A549 (cell line): ENCODE measurements at regions not wholly inside any gene's neighbourhood (a gene's known extent, or its start where the extent isn't known, plus 50 kb on each side); places are given as distances from the start of the nearest gene placed in this dataset.

Experiments used
- ATAC-seq, 2 experiments: fragments of 200-7000 bp in 1 of 2; fragments of >200 bp in 1 of 2; cut with Nextera tagmentation in 1 of 2; cut with Tn5 transposase in 1 of 2; 3 replicates each; pipeline versions ENCODE4 v1.8.0 to v1.9.1; 2018 to 2020; ENCODE audit warnings: mild to moderate bottlenecking in 1 of 2, moderate library complexity in 1 of 2
- CTCF ChIA-PET: fragments of 300-600 bp; sonication (Branson Sonifier 250); formaldehyde crosslinking; extraction: SDS; loops from one replicate; lab custom pipeline; 2021; ENCODE audit warnings: antibody characterized with exemption, inconsistent platforms; lab: Yijun Ruan, JAX
- POLR2A ChIA-PET: fragments of 350-600 bp; formaldehyde crosslinking; extraction: SDS; loops from one replicate; lab custom pipeline; 2021; ENCODE audit warnings: antibody characterized with exemption, inconsistent platforms; lab: Yijun Ruan, JAX
- DNase-seq, 2 experiments: peaks; one replicate each; pipeline versions ENCODE4 v3.0.0 to v3.0.0-alpha.2; 2011 to 2016; ENCODE audit warnings: low read depth in 1 of 2, low spot score in 1 of 2
- FAIRE-seq: peaks from 2 replicates; lab custom pipeline; 2011; peaks lifted over from hg19 to GRCh38; lab: Jason Lieb, UNC
- H3K27ac ChIP-seq, 2 experiments: fragments of >200 bp; sonication (Bioruptor Twin); formaldehyde crosslinking; 3 replicates each; pipeline ENCODE4 v1.5.1; 2016 to 2017
- H3K4me1 ChIP-seq: fragments of >200 bp; sonication (Bioruptor Twin); formaldehyde crosslinking; 3 replicates; pipeline ENCODE4 v1.6.1; 2016
- H3K4me2 ChIP-seq: fragments of >200 bp; sonication (Bioruptor Twin); formaldehyde crosslinking; 3 replicates; pipeline ENCODE4 v1.6.1; 2016
- H3K4me3 ChIP-seq: fragments of >200 bp; sonication (Bioruptor Twin); formaldehyde crosslinking; 3 replicates; pipeline ENCODE4 v1.5.1; 2016
- H3K9me3 ChIP-seq: fragments of >200 bp; sonication (Bioruptor Twin); formaldehyde crosslinking; 3 replicates; pipeline ENCODE4 v1.6.1; 2016
- BHLHE40 ChIP-seq: IDR thresholded peaks from 2 replicates; pipeline ENCODE4 v1.6.1; 2012; ENCODE audit warnings: low read depth, low read length, inconsistent platforms
- CBX2 ChIP-seq: fragments of 200-600 bp; sonication (generic); IDR thresholded peaks from 2 replicates; pipeline ENCODE4 v1.6.1; 2016; ENCODE audit warnings: low read depth, mild to moderate bottlenecking, borderline replicate concordance
- CEBPB ChIP-seq, 2 experiments: fragments of >200 bp in 1 of 2; sonication (Bioruptor Twin) in 1 of 2; formaldehyde crosslinking in 1 of 2; IDR thresholded peaks; 2 replicates each; pipeline ENCODE4 v1.6.1; 2012 to 2016
- CHD2 ChIP-seq: fragments of 150-350 bp; IDR thresholded peaks from 2 replicates; pipeline ENCODE4 v1.6.1; 2014; ENCODE audit warnings: low read length; ENCODE audit not compliant: partially characterized antibody
- EP300 ChIP-seq, 2 experiments: fragments of >200 bp; sonication (Bioruptor Twin); formaldehyde crosslinking; IDR thresholded peaks; 2 replicates in 1 of 2; 3 replicates in 1 of 2; pipeline ENCODE4 v1.6.1; 2016 to 2017
- ESRRA ChIP-seq: fragments of 150-350 bp; IDR thresholded peaks from 2 replicates; pipeline ENCODE4 v1.6.1; 2014; ENCODE audit warnings: mild to moderate bottlenecking, low read length, borderline replicate concordance
- GATA3 ChIP-seq: IDR thresholded peaks from 2 replicates; pipeline ENCODE4 v1.6.1; 2012; ENCODE audit warnings: borderline replicate concordance
- HDAC2 ChIP-seq: fragments of 200-600 bp; sonication (generic); IDR thresholded peaks from 2 replicates; pipeline ENCODE4 v1.6.1; 2016
- HEYL ChIP-seq: fragments of 250-450 bp; sonication (Bioruptor Pico); IDR thresholded peaks from 2 replicates; pipeline ENCODE4 v1.8.0; 2021; ENCODE audit warnings: mild to moderate bottlenecking, moderate library complexity
- HOXB13 ChIP-seq: fragments of 250-450 bp; sonication (Bioruptor Pico); IDR thresholded peaks from 2 replicates; pipeline ENCODE4 v1.5.0; 2020; ENCODE audit warnings: low read depth, mild to moderate bottlenecking, moderate library complexity
- JUNB ChIP-seq: fragments of >200 bp; sonication (Bioruptor Twin); formaldehyde crosslinking; IDR thresholded peaks from 2 replicates; pipeline ENCODE4 v1.6.1; 2016
- MYC ChIP-seq: IDR thresholded peaks from 2 replicates; pipeline ENCODE4 v1.6.1; 2012; ENCODE audit warnings: mild to moderate bottlenecking, inconsistent platforms, low read length, improper control_type of control experiment, borderline replicate concordance
- NPAS2 ChIP-seq: fragments of 250-450 bp; sonication (Bioruptor Pico); IDR thresholded peaks from 2 replicates; pipeline ENCODE4 v1.8.0; 2022; ENCODE audit warnings: mild to moderate bottlenecking, moderate library complexity, borderline replicate concordance
- NR3C1 ChIP-seq: fragments of >200 bp; sonication (Bioruptor Twin); formaldehyde crosslinking; IDR thresholded peaks from 3 replicates; pipeline ENCODE4 v1.6.1; 2017
- POLR2A ChIP-seq: IDR thresholded peaks from 2 replicates; pipeline ENCODE4 v1.6.1; 2012; ENCODE audit warnings: mild to moderate bottlenecking, low read length
- RARB ChIP-seq: fragments of 250-450 bp; sonication (Bioruptor Pico); IDR thresholded peaks from 2 replicates; pipeline ENCODE4 v1.8.0; 2021; ENCODE audit warnings: mild to moderate bottlenecking, moderate library complexity
- RCOR1 ChIP-seq: fragments of 150-350 bp; IDR thresholded peaks from 2 replicates; pipeline ENCODE4 v1.6.1; 2014; ENCODE audit warnings: antibody characterized with exemption, low read length, low read depth
- RFX5 ChIP-seq: fragments of 450-650 bp; IDR thresholded peaks from 2 replicates; pipeline ENCODE4 v1.7.1; 2014; ENCODE audit warnings: antibody characterized with exemption, mild to moderate bottlenecking, moderate library complexity
- RNF2 ChIP-seq: fragments of 200-600 bp; sonication (generic); IDR thresholded peaks from 2 replicates; pipeline ENCODE4 v1.6.1; 2016; ENCODE audit warnings: low read depth, mild to moderate bottlenecking, antibody characterized with exemption, moderate library complexity, borderline replicate concordance
- SREBF2 ChIP-seq: fragments of 450-650 bp; IDR thresholded peaks from 2 replicates; pipeline ENCODE4 v1.6.1; 2014; ENCODE audit warnings: mild to moderate bottlenecking, moderate library complexity
- TFCP2L1 ChIP-seq: fragments of 250-450 bp; sonication (Bioruptor Pico); IDR thresholded peaks from 2 replicates; pipeline ENCODE4 v1.5.0; 2021; ENCODE audit warnings: mild to moderate bottlenecking
- ZC3H11A ChIP-seq: fragments of 450-650 bp; IDR thresholded peaks from 2 replicates; pipeline ENCODE4 v1.6.1; 2014; ENCODE audit warnings: antibody characterized with exemption, mild to moderate bottlenecking
- ZFP36 ChIP-seq: fragments of 450-650 bp; IDR thresholded peaks from 2 replicates; pipeline ENCODE4 v1.6.1; 2014; ENCODE audit warnings: borderline replicate concordance; ENCODE audit not compliant: partially characterized antibody
- ZSCAN20 ChIP-seq: fragments of 250-450 bp; sonication (Bioruptor Pico); IDR thresholded peaks from 2 replicates; pipeline ENCODE4 v1.8.0; 2022; ENCODE audit warnings: mild to moderate bottlenecking, moderate library complexity
- WGBS: methylation state at CpG from one replicate; pipeline ENCODE4 v1.1.6; 2017; ENCODE audit errors: missing lambda C conversion rate; 5-methylcytosine and 5-hydroxymethylcytosine counted together
- TF ChIP-seq, protein P1 (sequence below): fragments of 250-450 bp; sonication (Bioruptor Pico); IDR thresholded peaks from 2 replicates; pipeline ENCODE4 v1.5.0; 2020; ENCODE audit warnings: low read depth, mild to moderate bottlenecking, moderate library complexity
- TF ChIP-seq, protein P2 (sequence below): fragments of >200 bp; sonication (Bioruptor Twin); formaldehyde crosslinking; IDR thresholded peaks from 2 replicates; pipeline ENCODE4 v1.6.1; 2016
- TF ChIP-seq, protein P3 (sequence below): fragments of >200 bp; sonication (Bioruptor Twin); formaldehyde crosslinking; IDR thresholded peaks from 3 replicates; pipeline ENCODE4 v1.5.1; 2016
- TF ChIP-seq, protein P4 (sequence below): IDR thresholded peaks from 2 replicates; pipeline ENCODE4 v1.6.1; 2012; ENCODE audit warnings: low read depth, borderline replicate concordance
- TF ChIP-seq, protein P5 (sequence below): fragments of 250-450 bp; sonication (Bioruptor Pico); IDR thresholded peaks from 2 replicates; pipeline ENCODE4 v1.5.0; 2021; ENCODE audit warnings: mild to moderate bottlenecking, moderate library complexity, borderline replicate concordance

DNA sequence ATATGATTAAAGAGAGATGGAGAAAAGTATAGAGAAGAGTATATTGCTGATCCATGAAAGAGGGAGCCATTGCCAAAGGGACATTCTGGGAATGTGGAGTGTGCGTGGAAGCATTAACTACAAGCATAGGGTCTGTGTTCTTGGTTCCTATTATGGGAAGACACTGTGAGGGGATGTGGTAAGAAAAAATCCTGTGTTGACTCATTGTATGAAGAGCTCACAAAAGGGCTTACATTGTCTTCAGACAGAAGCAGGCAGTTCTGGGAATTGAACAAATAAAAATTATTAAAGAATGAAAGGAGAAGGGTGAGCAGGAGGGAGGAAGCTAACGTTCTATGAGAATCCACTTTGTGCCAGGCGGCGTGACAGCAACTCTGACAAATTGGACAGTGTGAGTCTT, 250.4 kb upstream of the CHD1 start:
- Histone ChIP-seq H3K9me3 (no peaks in the 10 kb centered on the region), H3K4me2 (no peak overlapping the region), H3K27ac (no peak overlapping the region), H3K4me1 (no peaks in the 10 kb centered on the region), H3K4me3 (no peak overlapping the region)
- FAIRE-seq (no peak), DNase-seq (no peak), ATAC-seq (no peak)
- 30% methylated on average over 4 of the region's 4 CpGs for WGBS
- ChIA-PET CTCF (no interaction called here), POLR2A (no interaction called here)
- TF ChIP-seq ZSCAN20 (CRISPR knock-in tag) (no peak), MYC (no peak), RARB (CRISPR knock-in tag) (no peak), TFCP2L1 (no peak), NPAS2 (CRISPR knock-in tag) (no peak), RFX5 (no peak), JUNB (no peak), HDAC2 (no peak), RNF2 (no peak), SREBF2 (no peak), ESRRA (no peak)
- TF ChIP-seq, protein P1, sequence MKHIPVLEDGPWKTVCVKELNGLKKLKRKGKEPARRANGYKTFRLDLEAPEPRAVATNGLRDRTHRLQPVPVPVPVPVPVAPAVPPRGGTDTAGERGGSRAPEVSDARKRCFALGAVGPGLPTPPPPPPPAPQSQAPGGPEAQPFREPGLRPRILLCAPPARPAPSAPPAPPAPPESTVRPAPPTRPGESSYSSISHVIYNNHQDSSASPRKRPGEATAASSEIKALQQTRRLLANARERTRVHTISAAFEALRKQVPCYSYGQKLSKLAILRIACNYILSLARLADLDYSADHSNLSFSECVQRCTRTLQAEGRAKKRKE (CRISPR knock-in tag), result no peak
- TF ChIP-seq, protein P2, sequence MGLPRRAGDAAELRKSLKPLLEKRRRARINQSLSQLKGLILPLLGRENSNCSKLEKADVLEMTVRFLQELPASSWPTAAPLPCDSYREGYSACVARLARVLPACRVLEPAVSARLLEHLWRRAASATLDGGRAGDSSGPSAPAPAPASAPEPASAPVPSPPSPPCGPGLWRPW, result no peak
- TF ChIP-seq, protein P3, sequence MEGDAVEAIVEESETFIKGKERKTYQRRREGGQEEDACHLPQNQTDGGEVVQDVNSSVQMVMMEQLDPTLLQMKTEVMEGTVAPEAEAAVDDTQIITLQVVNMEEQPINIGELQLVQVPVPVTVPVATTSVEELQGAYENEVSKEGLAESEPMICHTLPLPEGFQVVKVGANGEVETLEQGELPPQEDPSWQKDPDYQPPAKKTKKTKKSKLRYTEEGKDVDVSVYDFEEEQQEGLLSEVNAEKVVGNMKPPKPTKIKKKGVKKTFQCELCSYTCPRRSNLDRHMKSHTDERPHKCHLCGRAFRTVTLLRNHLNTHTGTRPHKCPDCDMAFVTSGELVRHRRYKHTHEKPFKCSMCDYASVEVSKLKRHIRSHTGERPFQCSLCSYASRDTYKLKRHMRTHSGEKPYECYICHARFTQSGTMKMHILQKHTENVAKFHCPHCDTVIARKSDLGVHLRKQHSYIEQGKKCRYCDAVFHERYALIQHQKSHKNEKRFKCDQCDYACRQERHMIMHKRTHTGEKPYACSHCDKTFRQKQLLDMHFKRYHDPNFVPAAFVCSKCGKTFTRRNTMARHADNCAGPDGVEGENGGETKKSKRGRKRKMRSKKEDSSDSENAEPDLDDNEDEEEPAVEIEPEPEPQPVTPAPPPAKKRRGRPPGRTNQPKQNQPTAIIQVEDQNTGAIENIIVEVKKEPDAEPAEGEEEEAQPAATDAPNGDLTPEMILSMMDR, result no peak

DNA sequence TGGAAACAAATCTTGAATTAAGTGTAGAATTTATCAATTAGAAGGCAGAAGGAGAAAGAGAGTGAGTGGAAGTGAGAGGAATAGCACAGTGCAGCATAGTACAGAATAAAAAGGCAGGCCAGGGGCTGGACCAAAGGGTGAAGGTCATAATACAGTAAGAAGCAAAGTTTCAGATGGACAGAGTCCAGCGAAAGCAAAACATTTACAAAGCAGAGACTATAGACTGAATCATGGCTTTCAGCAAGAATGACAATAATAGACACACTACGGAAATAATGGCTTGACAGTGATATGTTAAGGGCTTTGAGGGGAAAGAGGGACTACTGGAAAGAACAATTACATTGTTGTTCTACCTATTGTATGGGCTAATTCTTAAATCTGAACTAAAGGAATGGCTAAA, 249.0 kb upstream of the CHD1 start:
- no peak for ATAC-seq
- DNase-seq, result no peak
- Histone ChIP-seq H3K4me2 (no peak overlapping the region), H3K4me1 (no peaks in the 10 kb centered on the region), H3K4me3 (no peak overlapping the region), H3K27ac (no peak overlapping the region), H3K9me3 (no peaks in the 10 kb centered on the region)
- TF ChIP-seq BHLHE40 (no peak), EP300 (IDR thresholded peaks at IDR 0.05) (no peak), HEYL (CRISPR knock-in tag) (no peak), ZFP36 (no peak), NR3C1 (no peak), CBX2 (no peak), POLR2A (no peak), ESRRA (no peak)
- TF ChIP-seq, protein P4, sequence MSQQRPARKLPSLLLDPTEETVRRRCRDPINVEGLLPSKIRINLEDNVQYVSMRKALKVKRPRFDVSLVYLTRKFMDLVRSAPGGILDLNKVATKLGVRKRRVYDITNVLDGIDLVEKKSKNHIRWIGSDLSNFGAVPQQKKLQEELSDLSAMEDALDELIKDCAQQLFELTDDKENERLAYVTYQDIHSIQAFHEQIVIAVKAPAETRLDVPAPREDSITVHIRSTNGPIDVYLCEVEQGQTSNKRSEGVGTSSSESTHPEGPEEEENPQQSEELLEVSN, result no peak
- FAIRE-seq, result no peak
- ChIA-PET POLR2A (no interaction called here), CTCF (no interaction called here)
- WGBS, result 8% methylated on average over 2 of the region's 2 CpGs

DNA sequence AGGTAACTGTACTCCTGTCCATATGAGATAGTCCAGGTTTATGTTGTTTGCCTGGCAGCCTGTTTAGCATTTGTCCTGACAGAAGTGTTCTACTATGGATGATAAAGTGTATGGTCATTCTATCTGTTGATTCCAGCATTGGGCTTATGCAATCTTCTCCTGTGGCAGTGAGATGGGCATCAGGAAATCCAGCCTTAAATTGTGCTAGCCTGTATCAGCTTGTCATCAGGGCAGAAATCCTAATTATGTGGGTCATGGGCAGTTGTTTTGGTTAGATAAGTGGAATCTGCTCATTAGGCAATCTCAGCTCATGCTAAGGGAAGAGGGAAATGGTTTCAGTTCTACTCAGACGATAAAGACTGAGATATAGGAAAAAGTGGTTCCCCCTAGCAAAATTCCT, 247.4 kb upstream of the CHD1 start:
- no peak overlapping the region for H3K27ac ChIP-seq
- H3K9me3 ChIP-seq, result no peaks in the 10 kb centered on the region
- H3K4me1 ChIP-seq, result no peaks in the 10 kb centered on the region
- WGBS, result 6% methylated on average over 1 of the region's 1 CpG
- FAIRE-seq (no peak), ATAC-seq (no peak), DNase-seq (no peak)
- ChIA-PET CTCF (no interaction called here), POLR2A (no interaction called here)
- H3K4me2 ChIP-seq, result no peak overlapping the region
- H3K4me3 ChIP-seq, result no peak overlapping the region
- TF ChIP-seq NPAS2 (CRISPR knock-in tag) (no peak), HOXB13 (CRISPR knock-in tag) (no peak), RFX5 (no peak), ESRRA (no peak), CHD2 (no peak), ZC3H11A (no peak), NR3C1 (no peak), CEBPB (IDR thresholded peaks at IDR 0.05) (no peak), GATA3 (no peak), RCOR1 (no peak), EP300 (IDR thresholded peaks at IDR 0.05) (no peak)
- TF ChIP-seq, protein P5, sequence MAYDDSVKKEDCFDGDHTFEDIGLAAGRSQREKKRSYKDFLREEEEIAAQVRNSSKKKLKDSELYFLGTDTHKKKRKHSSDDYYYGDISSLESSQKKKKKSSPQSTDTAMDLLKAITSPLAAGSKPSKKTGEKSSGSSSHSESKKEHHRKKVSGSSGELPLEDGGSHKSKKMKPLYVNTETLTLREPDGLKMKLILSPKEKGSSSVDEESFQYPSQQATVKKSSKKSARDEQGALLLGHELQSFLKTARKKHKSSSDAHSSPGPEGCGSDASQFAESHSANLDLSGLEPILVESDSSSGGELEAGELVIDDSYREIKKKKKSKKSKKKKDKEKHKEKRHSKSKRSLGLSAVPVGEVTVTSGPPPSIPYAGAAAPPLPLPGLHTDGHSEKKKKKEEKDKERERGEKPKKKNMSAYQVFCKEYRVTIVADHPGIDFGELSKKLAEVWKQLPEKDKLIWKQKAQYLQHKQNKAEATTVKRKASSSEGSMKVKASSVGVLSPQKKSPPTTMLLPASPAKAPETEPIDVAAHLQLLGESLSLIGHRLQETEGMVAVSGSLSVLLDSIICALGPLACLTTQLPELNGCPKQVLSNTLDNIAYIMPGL (CRISPR knock-in tag), result no peak
